DMS 273 (cell line): ENCODE measurements at regions not wholly inside any gene's neighbourhood (a gene's known extent, or its start where the extent isn't known, plus 50 kb on each side); places are given as distances from the start of the nearest gene placed in this dataset.

Source experiments
- DNase-seq: peaks from one replicate; lab custom pipeline; 2025; ENCODE audit not compliant: unreplicated experiment; lab: John Stamatoyannopoulos, UW

DNA sequence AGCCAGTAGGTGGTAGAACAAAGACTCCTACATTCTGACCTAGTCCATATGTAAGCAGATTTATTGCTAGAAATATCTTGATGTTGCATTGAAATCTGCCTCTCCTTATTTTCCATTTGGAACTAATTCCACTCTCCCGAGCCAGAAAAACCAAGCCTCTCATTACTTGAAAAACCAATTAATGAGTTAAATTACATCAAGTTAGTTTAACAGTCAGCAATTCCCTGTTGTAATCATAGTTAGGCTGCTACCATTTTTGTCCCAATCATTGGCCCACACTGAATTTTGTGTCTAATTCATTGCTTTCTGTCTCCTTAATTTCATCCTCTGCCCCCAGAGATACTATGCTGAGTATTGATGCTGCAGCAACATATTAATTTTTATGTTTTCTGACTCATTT is 168.3 kb upstream of the TNP1 start:
- DNase-seq, result no peak

DNA sequence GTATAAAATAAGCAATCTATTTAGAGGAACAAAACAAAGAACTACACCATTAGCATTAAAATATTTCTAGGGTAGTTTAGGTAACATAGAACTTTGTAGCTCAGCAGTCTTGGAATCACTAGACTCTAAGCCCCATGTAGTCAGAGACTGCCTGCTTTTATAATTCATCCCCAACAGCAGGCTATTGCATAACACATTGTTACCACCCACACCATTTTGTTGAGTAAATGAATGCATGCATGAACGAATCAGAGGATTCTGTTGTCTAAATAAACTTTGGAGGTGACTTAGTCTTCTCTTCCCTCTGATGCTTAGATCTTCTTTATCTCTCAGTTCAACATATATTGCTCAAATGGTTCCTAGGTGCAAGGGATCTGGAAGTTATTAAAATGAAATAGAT is 167.6 kb upstream of the TNP1 start:
- DNase-seq, result no peak

DNA sequence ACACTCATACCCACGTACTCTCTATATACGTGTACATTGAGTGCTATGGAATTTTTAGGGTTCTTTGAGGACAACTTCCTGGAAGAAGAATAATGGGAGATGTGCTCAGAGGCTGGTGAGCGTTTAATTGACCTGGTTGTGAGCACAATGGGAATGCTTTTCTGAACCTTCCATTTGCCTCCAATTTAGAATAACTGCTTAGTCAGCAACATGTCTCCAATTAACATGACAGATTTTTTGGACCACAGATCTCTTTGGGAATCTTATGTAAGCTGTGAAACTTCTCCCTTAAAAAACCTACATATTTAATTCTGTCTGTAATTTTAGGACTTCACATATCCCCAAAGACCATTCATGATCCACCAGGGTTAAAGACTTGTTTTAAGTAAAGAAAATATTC is 166.7 kb upstream of the TNP1 start:
- no peak for DNase-seq

DNA sequence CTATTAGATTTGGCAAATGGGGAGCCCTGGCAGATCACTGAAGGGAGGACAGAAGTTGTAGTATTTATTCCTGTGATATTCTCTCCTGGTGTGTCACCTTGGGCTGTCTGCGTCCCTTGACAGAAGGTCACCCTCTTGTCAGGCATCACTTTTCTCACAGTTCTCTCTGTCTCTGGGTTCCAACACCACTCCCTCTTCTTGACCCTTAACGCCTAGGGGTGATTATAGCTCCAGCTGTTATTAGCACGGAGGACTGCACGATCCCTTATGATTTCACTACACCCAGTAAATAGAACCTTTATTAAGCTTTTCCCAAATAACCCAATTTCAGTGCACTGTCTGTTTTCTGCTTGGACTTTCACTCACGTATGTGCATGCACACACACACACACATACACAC is 166.3 kb upstream of the TNP1 start:
- no peak for DNase-seq

DNA sequence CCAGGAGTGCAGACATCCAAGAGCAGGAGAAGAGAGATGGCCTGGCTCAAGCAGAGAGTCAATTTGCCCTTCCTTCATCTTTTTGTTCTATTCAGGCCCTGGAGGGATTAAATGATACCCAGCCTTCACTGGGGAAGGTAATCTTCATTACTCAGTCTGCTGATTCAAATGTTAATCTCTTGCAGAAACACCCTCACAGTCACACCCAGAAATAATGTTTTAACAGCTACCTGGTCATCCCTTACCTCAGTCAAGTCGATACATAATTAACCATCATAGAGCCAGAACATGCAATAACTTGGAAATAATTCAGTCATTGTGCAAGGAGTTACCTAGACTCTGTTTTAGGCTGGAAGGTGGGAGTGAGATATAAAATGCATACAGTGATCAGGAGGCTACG is 163.7 kb upstream of the TNP1 start:
- no peak for DNase-seq

DNA sequence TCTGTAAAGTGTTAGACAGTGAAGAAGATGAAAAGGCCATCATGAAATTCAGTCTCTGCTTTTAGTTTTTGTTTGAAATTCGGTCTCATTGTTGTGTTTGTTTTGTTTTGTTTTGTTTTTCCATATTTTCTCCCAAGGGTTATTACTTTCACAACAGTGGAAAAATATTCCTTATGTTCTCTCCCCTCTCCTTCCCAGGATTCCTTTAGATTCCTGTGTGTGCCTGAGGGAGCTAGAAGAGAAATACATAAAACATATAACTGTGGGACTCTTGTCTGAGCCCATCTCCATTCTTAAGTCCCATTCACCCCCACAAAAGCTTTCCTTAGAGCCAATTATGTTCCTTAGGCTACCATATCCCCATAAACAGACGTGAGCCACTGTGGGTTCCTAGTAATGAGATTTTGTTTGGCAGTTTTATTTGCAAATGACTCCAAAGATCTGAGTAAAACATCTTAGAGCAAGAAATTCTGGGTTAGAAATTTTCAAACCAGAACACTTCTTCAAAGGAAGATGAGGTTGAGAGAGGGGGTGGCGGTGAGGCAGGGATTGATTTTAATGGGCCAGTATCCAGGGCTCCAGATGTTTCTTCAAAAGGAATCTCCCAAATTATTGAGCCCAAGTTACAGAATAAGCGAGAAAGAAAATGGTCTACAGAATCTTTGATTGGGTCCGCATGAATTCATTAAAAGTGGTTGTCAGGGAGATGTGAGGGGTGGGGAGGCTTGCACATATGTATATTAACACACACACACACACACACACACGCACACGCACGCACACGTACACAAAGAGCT is 157.8 kb upstream of the TNP1 start:
- DNase-seq, result no peak

DNA sequence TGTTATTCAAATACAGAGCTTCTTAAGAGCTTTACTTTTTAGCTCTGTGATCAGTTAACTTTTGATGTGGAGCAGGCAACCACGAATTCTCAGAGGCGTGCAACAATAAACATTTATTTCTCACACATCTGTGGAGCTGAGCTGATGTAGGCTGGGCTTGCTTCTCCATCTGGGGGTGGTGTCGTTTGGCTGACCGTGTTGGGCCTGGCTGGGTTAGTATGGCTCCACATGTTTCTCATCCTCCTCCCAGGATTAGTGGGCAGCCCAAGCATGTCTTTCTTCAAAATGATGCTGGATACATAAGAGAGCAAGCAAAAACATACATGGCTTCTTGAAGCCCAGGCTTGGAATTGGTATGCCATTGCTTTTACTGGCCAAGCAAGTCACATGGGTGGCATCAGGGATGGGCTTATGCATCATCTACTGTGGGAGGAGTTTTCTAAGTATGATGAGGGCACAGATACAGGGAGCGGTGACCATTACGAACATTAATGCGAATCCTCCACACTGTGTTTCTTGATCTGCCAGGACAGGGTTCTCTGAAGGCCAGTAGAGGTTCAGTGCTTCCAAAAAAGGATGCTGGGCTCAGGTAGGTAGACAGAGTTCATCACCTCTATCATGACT is 157.0 kb upstream of the TNP1 start:
- no peak for DNase-seq

DNA sequence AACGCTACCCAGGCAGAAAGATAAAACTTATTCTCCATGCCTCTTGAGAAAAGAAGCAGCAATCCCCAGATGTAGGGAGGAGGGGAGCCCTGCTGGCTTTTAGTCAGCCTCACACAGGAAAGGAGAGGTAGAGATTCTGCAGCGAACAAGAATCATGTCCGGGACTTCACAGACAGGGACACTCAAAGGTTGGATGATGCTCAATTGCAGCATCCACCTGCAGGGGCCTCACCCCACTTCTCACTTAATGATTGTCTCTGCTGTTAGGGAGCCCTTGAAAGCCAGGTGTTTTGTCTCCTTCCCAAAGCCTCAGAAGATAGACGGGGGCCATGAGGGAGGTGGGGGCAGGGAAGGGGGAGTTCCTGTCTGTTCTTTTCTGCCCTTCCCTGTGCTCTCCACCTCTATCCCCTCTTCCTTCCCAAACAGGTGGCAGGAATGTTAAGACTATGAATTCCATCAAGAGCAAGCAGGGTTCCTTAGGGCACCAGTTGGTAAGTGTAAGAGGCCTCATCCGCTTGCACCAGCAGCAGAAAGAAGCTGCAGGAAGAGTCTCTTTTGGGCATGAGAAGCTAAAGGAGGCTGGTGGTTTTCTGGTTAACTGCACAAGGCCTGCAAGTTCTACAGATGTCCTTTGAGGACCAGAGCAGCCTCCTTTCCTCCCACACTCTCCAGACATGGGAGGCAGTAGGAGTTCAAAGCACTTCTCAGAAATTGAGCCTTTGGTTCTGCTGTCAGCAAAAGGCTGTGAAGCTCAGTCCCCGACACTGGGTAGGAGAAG is 154.7 kb upstream of the TNP1 start:
- DNase-seq, result no peak

DNA sequence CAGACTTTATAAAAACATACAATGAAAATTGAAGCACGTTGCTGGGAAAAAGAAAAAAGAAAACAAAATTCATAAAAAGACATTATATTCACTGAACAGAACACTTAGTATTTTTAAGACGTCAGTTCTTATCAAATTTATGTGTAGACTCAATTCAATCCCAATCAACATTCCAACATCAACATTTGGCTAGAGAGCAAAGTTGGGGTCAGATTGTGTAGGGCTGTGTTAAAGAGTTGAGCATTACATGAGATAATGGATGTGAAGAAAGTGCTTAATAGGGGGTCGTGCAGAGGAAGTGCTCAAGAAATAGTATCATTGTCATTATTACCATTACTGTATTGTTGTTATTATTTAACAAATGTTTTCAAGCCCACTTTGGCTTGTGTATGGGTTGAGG is 154.1 kb upstream of the TNP1 start:
- no peak for DNase-seq

DNA sequence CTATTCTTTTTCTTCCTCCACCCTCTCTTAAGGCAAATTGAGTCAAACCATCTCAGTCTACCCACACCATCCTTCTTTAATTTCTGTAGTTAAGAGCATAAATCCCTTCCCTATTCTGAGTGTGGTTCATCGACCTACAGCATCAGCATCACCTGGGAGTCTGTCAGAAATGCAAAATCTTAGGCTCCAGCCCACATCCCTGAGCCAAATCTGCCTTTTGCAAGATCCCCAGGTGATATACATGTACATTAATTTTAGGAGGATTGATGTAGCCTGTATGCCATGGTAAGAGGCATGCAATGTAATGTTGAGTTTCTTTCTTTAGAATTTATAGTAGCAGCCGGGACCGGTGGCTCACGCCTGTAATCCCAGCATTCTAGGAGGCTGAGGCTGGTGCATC is 151.7 kb upstream of the TNP1 start:
- DNase-seq, result no peak

DNA sequence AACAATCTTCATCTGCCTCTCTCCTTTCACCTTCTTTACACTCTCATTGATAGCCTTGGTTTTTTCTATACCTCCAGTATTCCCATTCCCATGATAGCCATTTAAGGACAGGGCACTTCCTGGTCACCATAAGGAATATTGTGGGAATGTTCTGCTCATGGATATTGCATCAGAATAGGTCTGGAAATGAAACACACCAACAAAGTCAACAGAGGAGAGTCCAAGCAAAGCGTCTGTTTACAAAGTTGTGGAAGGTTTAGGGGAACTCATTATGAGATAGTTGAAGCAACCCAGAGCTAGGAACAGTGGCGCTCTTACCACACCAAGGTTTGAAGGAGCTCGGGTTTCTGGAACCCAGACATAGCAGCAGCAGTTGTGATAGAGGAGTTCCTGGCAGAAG is 150.3 kb upstream of the TNP1 start:
- DNase-seq, result no peak

DNA sequence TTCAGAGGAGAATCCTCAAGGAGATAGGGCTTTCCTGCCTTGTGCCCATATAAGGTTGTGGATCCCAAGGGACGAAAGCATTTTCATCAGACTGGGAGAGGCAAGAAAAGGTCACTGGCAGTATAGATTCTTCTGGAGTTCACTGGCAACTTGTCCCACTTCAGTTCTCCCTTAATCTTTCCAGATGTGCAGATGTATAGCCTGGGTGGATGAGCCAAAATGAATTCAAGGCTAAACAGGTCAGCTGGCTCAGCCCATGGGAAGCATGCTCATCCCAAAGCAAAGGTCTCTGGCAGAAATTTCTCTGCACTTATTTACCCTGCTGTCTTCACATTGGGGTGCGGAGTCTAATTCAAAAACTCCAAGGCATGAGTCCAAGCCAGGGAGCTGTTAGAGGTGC is 148.9 kb upstream of the TNP1 start:
- DNase-seq, result no peak

DNA sequence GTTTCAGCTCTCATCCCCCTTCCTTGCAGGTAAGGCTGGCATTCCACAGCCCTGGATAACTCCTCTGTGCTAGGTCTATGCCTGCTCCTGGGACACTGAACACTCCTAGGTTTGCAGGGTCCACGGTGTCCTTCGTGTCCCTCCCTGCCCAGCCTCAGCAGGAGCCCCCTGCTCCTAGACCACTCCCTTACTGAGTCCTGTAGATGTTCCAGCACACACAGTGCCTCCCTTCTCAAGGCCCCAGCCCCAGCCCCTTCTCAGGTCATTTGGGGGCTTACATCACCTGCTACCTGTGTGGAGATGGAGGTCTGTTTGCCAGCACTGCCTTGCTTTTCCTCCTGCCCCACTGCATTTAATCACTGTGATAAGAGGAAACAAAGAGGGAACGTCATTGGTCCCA is 146.4 kb upstream of the TNP1 start:
- DNase-seq, result no peak

DNA sequence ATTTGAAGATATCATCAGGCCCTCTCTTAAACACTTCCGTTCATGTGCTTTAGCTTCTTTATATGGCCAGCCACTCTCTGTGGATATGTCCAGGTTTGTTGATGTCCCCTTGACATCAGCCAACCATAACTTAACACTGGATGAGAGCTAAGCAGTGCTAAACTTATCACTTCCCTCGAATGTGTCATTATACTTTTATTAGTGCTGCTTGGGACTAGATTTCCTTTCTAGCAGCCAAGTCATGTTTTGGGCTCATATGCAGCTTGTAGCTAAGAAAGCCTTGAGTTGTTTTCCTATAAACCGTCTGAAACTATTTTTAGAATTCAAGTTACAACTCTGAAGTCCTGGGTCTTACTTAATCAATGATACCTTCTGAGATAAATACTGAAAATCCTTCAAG is 144.8 kb upstream of the TNP1 start:
- DNase-seq, result no peak

DNA sequence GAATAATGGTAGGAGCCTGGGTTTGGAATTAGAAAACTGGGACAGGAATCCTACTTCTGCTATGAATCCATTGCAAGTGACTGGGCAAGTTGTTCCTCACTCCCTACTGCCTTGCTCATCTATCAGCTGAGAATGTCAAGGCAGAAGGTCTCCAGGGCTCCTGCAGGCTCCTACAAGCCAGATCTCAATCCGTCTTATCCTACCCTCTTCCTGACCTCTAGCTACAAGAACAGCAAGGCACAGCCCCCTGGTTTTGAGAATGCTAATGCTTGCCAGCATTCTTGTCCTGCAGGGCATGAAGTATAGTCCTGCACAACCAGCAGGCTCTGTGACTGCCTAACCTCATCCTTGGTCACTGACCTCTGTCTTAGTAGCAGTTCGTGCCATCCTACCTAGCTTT is 141.9 kb upstream of the TNP1 start:
- DNase-seq, result no peak

DNA sequence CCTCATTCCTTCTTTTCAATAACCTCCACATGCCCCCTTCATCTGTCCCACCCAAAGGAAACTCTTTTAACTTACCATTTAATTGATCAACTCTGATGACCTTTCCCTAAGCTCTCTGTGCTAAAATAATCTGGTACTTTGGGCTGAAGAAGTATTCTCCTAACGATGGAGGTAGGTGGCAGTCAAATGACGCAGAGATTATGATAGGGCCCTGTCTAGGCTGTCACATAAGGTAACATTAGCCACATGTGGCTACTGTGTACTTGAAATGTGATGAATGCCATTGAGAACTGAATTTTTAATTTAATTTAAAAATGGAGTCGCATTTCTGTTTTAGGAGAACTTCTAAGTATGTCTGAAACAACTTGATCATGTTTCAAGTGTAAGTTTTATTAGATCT is 140.5 kb upstream of the TNP1 start:
- no peak for DNase-seq

DNA sequence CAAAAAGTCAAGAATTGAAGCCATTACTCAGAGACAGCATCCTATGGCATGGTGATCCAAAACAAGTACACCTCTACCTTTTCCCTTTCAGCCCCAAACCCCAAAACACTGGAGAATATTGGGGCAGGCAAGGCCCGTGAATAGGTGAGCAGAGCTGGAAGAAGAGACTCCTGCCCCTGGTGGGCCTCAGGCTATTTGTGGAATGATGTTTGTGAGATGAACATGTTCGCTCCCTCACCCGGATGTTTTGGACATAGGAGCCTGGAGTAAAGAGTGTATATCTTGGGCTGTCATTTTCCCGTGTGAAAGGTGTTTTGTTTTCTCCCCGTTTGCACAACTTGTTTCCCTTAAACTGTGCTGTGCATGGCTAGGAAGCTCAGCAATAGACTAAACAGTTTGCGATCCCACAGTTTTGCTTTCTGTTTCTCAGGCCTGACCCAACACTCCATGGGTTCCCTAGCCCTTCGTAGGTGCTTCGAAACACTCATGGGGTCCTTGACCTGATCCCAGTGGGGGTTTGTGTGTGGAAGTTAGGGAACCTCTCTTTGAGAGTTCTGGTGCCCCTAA is 136.5 kb upstream of the TNP1 start:
- DNase-seq, result no peak

DNA sequence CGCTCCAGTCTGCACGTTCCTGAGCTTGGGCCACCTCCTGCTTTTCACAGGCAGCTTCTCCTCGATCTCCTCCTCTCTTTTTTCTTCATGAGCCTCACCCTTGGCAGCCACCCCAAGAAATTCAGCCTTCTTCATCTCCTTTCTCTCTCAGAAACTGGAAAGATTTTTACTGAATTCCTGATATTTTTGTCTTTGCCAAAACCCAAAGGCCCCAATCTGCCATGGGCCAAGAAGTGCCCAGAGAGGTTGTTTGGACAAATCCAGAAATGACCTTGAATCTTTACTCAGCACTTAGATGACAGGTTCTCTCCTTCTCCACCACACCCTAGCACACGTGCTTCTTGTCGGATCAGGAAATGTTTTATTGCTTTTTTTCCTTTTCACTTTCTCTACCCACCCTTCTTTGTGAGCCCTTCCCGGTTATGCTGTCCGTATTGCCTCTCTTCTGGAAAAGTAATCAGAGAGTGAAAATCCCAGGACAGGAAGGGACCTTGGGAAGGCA is 134.5 kb upstream of the TNP1 start:
- no peak for DNase-seq

DNA sequence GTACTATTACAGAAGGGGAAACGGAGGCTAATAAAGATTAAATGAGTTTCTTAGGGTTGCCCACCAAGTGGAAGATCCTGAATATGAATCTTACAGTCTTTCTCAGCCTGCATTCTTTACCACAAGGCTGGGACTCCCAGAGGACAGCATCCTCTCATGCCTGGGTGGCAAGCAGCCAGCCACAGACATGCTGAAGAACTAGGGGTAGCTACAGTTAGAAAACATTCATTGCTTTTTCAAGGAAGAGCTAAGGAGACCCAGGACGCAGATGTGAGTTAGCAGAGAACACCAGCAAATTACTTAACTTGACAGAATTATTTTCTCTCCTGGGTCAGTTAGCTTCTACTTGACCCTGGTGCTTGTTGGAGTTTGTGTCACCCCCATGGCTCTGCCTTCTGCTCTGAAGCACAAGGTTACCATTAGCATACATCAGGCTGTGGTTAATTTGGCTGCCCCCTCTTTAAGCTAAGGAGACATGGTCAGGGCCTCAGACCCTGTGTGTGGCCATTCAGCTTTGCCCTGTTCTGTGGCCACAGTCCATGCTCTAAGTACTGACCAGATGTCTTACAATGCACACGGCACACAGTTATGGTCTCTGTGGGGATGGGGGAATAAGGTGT is 132.3 kb upstream of the TNP1 start:
- DNase-seq, result no peak

DNA sequence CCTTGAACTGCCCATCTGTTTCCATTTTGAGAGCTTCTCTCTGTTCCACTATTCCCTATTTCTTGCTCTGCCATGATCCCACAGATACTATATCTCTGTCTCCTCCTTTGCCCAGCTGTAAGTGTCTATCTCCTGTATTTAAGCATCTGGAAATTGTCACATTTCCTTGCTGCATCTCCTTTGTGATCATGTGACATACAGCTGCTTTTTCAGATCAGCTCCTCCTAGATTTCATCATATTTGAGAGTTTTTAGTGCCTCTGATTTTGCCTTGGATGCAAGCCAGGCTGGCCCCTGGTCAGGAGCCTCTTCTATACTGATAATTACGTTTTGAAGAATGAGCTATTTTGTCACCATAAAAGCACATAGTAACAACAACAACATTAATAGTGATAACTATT is 131.7 kb upstream of the TNP1 start:
- no peak for DNase-seq
